Activated CD8-positive, alpha-beta T cell treated with anti-CD3 and anti-CD28 coated beads for 36 hours (primary cell): ENCODE measurements at regions not wholly inside any gene's neighbourhood (a gene's known extent, or its start where the extent isn't known, plus 50 kb on each side); places are given as distances from the start of the nearest gene placed in this dataset.

Experiments used
- ATAC-seq: fragments of 200-7000 bp; cut with Tn5 transposase; one replicate; pipeline ENCODE4 v1.10.0; 2021; ENCODE audit warnings: mild to moderate bottlenecking, moderate library complexity
- CTCF ChIA-PET: fragments of 350-600 bp; sonication (Branson Sonifier 250); formaldehyde crosslinking; loops from one replicate; lab custom pipeline; 2021; ENCODE audit warnings: antibody characterized with exemption; lab: Charles Lee
- POLR2A ChIA-PET: fragments of 350-600 bp; sonication (Branson Sonifier 250); formaldehyde crosslinking; loops from one replicate; lab custom pipeline; 2021; ENCODE audit warnings: antibody characterized with exemption; lab: Charles Lee
- DNase-seq: peaks from one replicate; pipeline ENCODE4 v3.0.0-alpha.2; 2020
- H3K27ac Mint-ChIP-seq: one replicate; pipeline ENCODE4 v1.8.0; 2021; ENCODE audit warnings: mild to moderate bottlenecking, mixed read lengths
- H3K27me3 Mint-ChIP-seq: one replicate; pipeline ENCODE4 v1.8.0; 2021; ENCODE audit warnings: mixed read lengths
- H3K36me3 Mint-ChIP-seq: one replicate; pipeline ENCODE4 v1.8.0; 2021; ENCODE audit warnings: low read depth, mixed read lengths
- H3K4me1 Mint-ChIP-seq: one replicate; pipeline ENCODE4 v1.8.0; 2021; ENCODE audit warnings: low read depth, mixed read lengths
- H3K4me3 Mint-ChIP-seq: one replicate; pipeline ENCODE4 v1.8.0; 2021; ENCODE audit warnings: mild to moderate bottlenecking, moderate library complexity, mixed read lengths
- H3K9me3 Mint-ChIP-seq: one replicate; pipeline ENCODE4 v1.8.0; 2021; ENCODE audit warnings: mixed read lengths
- CTCF ChIP-seq: fragments of 200-600 bp; IDR thresholded peaks from one replicate; pipeline ENCODE4 v1.8.0; 2022; ENCODE audit warnings: antibody characterized with exemption, mild to moderate bottlenecking
- intact Hi-C: fragments of 100-400 bp; cut with micrococcal nuclease; formaldehyde crosslinking; loops from one replicate; pipeline ENCODE4 v1.10.0; 2022

- H3K4me1 Mint-ChIP-seq, result no peaks in the 10 kb centered on the region
- peaks cover 4% of the 10 kb centered on the region for H3K9me3 Mint-ChIP-seq
- intact Hi-C loops, result no loop called here
- no peaks in the 10 kb centered on the region for H3K36me3 Mint-ChIP-seq
- TF ChIP-seq CTCF, result no peak
- no peak overlapping the region for H3K27ac Mint-ChIP-seq
- no peaks in the 10 kb centered on the region for H3K27me3 Mint-ChIP-seq
- ChIA-PET CTCF (no interaction called here), POLR2A (no interaction called here)
- H3K4me3 Mint-ChIP-seq, result no peak overlapping the region
- no peak for DNase-seq
- ATAC-seq, result no peak
These were observed 251.2 kb upstream of the SALL1 start for GRCh38 chr16:51402298-51402697.

GRCh38 chr16:51401673-51402072, 250.6 kb upstream of the SALL1 start:
- no peaks in the 10 kb centered on the region for H3K4me1 Mint-ChIP-seq
- no peak overlapping the region for H3K4me3 Mint-ChIP-seq
- H3K9me3 Mint-ChIP-seq, result peaks cover 4% of the 10 kb centered on the region
- ATAC-seq (no peak), DNase-seq (no peak)
- H3K27ac Mint-ChIP-seq, result no peak overlapping the region
- ChIA-PET POLR2A (no interaction called here), CTCF (no interaction called here)
- no peak for TF ChIP-seq CTCF
- no peaks in the 10 kb centered on the region for H3K27me3 Mint-ChIP-seq
- intact Hi-C loops, result no loop called here
- no peaks in the 10 kb centered on the region for H3K36me3 Mint-ChIP-seq

GRCh38 chr16:51399908-51400670, 249.0 kb upstream of the SALL1 start:
- H3K9me3 Mint-ChIP-seq, result peaks cover 4% of the 10 kb centered on the region
- CTCF ChIA-PET, result no interaction called here
- DNase-seq, result no peak
- H3K27me3 Mint-ChIP-seq, result no peaks in the 10 kb centered on the region
- H3K27ac Mint-ChIP-seq, result no peak overlapping the region
- ATAC-seq, result no peak
- no peak overlapping the region for H3K4me3 Mint-ChIP-seq
- no peak for TF ChIP-seq CTCF
- H3K36me3 Mint-ChIP-seq, result no peaks in the 10 kb centered on the region
- POLR2A ChIA-PET, result no interaction called here
- no peaks in the 10 kb centered on the region for H3K4me1 Mint-ChIP-seq
- intact Hi-C loops, result no loop called here

GRCh38 chr16:51394421-51394820, 243.4 kb upstream of the SALL1 start:
- TF ChIP-seq CTCF, result no peak
- CTCF ChIA-PET, result no interaction called here
- H3K4me1 Mint-ChIP-seq, result no peaks in the 10 kb centered on the region
- DNase-seq (no peak), ATAC-seq (no peak)
- H3K4me3 Mint-ChIP-seq, result no peak overlapping the region
- intact Hi-C loops, result no loop called here
- no peaks in the 10 kb centered on the region for H3K36me3 Mint-ChIP-seq
- peaks cover 7% of the 10 kb centered on the region for H3K9me3 Mint-ChIP-seq
- H3K27me3 Mint-ChIP-seq, result peaks cover 2% of the 10 kb centered on the region
- no peak overlapping the region for H3K27ac Mint-ChIP-seq
- POLR2A ChIA-PET, result no interaction called here

GRCh38 chr16:51393381-51394005, 242.4 kb upstream of the SALL1 start:
- ATAC-seq (no peak), DNase-seq (no peak)
- Mint-ChIP-seq H3K27me3 (peaks cover 2% of the 10 kb centered on the region), H3K27ac (no peak overlapping the region), H3K36me3 (no peaks in the 10 kb centered on the region), H3K4me1 (no peaks in the 10 kb centered on the region), H3K4me3 (no peak overlapping the region), H3K9me3 (peaks cover 7% of the 10 kb centered on the region)
- no peak for TF ChIP-seq CTCF
- intact Hi-C loops, result no loop called here
- POLR2A ChIA-PET, result no interaction called here
- CTCF ChIA-PET, result no interaction called here
